Central memory CD8-positive, alpha-beta T cell (primary cell): ENCODE measurements at regions not wholly inside any gene's neighbourhood (a gene's known extent, or its start where the extent isn't known, plus 50 kb on each side); places are given as distances from the start of the nearest gene placed in this dataset.

Experiments
- ATAC-seq: fragments of 150-1000 bp; cut with Tn5 transposase; replicated peaks from 2 replicates; pipeline ENCODE4 v1.10.0; 2022; ENCODE audit warnings: mild to moderate bottlenecking, moderate FRiP score, moderate number of reproducible peaks; ENCODE audit not compliant: poor library complexity, severe bottlenecking; ENCODE audit errors: extremely low read depth
- DNase-seq, 2 donors: peaks; one replicate each; pipeline ENCODE4 v3.0.0; 2021; ENCODE audit warnings: low spot score in 2 of 2
- H3K27ac Mint-ChIP-seq: one replicate; pipeline ENCODE4 v1.8.0; 2022; ENCODE audit warnings: low read depth, mild to moderate bottlenecking, moderate library complexity, mixed read lengths
- H3K27me3 Mint-ChIP-seq: one replicate; pipeline ENCODE4 v1.8.0; 2022; ENCODE audit warnings: mixed read lengths
- H3K36me3 Mint-ChIP-seq: one replicate; pipeline ENCODE4 v1.8.0; 2022; ENCODE audit warnings: mild to moderate bottlenecking, moderate library complexity, mixed read lengths; ENCODE audit not compliant: insufficient read depth
- H3K4me1 Mint-ChIP-seq: one replicate; pipeline ENCODE4 v1.8.0; 2022; ENCODE audit warnings: mixed read lengths
- H3K4me3 Mint-ChIP-seq: one replicate; pipeline ENCODE4 v1.8.0; 2022; ENCODE audit warnings: mild to moderate bottlenecking, moderate library complexity, mixed read lengths
- H3K9me3 Mint-ChIP-seq: one replicate; pipeline ENCODE4 v1.8.0; 2022; ENCODE audit warnings: mixed read lengths

DNA sequence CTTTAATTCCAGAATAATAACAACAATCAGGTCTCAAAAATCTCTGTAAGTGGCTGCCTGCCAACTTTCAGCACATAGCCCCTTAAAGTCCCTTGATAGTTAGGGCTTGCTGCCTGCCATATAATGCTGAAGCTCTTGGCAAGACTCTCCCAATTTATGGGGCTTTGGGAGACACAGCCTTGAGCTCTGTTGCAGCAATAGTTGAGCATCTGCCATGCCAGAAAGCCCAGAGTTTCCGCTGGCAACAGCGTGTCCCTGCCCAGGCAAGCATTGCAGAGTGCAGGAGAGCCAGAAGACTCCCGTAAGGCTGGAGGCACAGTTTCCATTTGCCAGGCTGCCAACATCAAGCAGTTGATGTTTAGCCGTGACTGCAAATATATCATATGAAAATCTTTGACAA, 678.5 kb upstream of the NUDT12 start:
- no peak overlapping the region for H3K4me3 Mint-ChIP-seq
- ATAC-seq, result no peak
- no peaks in the 10 kb centered on the region for H3K9me3 Mint-ChIP-seq
- H3K4me1 Mint-ChIP-seq, result no peaks in the 10 kb centered on the region
- H3K27ac Mint-ChIP-seq, result no peak overlapping the region
- no peaks in the 10 kb centered on the region for H3K27me3 Mint-ChIP-seq
- no peaks in the 10 kb centered on the region for H3K36me3 Mint-ChIP-seq
- DNase-seq, result no peak

DNA sequence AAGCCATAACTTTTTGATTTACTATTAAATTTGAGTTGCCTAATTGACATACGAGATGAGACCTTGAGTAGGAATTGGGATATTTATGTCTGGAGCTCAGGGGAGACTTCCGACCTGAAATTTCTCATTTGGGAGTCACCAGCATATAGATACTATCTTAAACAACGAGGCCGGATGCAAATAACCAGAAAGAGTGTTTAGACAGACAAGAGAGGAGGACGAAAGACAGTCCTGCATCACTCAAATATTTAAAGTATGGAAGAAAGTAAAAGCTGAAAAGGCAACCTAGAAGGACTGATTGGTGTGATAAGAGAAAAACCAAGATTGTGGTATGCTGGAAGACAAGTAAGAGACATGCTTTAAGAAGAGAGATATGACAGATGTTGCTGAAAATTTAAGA, 675.0 kb upstream of the NUDT12 start:
- no peak overlapping the region for H3K27ac Mint-ChIP-seq

DNA sequence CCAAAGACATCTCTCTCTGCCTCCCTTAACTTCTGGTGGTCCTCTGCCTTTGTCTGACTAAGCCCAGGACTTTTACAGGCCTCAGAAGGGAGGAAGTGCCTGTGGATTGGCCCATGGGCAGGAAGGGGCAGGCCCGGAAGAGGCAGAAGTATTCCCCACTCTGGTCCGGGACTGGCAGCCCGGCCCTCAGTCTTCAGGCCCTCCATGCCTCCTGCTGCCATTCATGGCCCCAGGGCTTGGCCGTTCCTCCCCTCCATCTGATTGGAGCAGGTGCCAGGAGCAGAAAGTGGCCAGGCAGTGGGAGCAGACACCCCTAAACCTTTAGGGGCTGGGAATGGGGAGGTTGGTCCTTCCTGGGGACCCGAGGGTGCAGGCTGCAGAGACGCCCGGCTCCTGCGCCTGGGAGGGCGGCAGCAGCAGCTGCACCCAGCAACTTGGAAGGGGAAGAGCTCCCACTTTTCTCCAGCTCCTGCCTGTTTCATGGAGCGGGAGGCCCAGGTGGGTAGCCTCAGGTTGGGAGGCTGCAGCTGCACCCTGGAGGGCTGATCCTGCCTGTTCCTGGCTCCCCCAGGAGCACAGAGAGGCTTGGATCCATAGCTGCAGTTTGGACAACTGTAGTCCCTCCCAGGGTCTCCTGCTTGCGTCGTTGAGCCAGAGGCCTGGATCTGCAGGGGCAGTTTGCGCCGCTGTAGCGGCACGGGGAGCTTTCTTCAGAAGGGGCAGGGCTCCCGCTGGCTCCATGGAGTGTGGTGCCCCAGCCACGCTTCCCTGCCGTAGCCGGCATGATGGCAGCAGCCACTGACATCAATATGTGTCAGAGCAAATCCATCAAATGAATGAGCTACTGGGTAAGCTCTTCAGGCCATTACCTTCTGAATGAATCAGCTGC, 661.5 kb upstream of the NUDT12 start:
- Mint-ChIP-seq H3K4me1 (no peaks in the 10 kb centered on the region), H3K4me3 (no peak overlapping the region), H3K27ac (no peak overlapping the region), H3K27me3 (no peaks in the 10 kb centered on the region), H3K9me3 (no peaks in the 10 kb centered on the region), H3K36me3 (no peaks in the 10 kb centered on the region)
- DNase-seq, result no peak
- ATAC-seq, result no peak

More for the DNA sequence above, 675.0 kb upstream of the NUDT12 start:
- no peak overlapping the region for H3K4me3 Mint-ChIP-seq
- no peaks in the 10 kb centered on the region for H3K4me1 Mint-ChIP-seq
- DNase-seq (no peak), ATAC-seq (no peak)
- H3K27me3 Mint-ChIP-seq, result no peaks in the 10 kb centered on the region
- no peaks in the 10 kb centered on the region for H3K36me3 Mint-ChIP-seq
- peaks cover 9% of the 10 kb centered on the region for H3K9me3 Mint-ChIP-seq

DNA sequence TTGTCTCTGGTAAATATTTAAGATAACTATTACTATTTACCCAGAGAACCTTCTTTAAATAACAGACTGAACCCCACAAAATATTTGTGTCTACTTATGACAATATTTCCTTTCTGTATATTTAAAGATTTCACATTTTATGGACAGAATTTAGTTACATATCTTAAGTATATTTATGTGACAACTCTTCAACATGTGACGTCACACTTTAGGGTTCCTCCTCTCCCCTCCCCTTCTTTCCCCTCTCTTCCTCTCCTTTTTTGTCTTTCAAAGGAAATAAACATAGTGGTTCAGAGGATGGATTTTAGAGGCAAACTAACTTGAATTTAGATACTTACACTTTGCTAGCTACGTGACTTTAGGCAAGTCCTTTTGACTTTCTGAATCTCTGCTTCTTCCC, 655.6 kb upstream of the NUDT12 start:
- H3K9me3 Mint-ChIP-seq, result peaks cover 6% of the 10 kb centered on the region
- ATAC-seq, result no peak
- H3K36me3 Mint-ChIP-seq, result no peaks in the 10 kb centered on the region
- H3K4me1 Mint-ChIP-seq, result no peaks in the 10 kb centered on the region
- H3K4me3 Mint-ChIP-seq, result no peak overlapping the region
- no peak for DNase-seq
- H3K27me3 Mint-ChIP-seq, result no peaks in the 10 kb centered on the region
- H3K27ac Mint-ChIP-seq, result no peak overlapping the region

DNA sequence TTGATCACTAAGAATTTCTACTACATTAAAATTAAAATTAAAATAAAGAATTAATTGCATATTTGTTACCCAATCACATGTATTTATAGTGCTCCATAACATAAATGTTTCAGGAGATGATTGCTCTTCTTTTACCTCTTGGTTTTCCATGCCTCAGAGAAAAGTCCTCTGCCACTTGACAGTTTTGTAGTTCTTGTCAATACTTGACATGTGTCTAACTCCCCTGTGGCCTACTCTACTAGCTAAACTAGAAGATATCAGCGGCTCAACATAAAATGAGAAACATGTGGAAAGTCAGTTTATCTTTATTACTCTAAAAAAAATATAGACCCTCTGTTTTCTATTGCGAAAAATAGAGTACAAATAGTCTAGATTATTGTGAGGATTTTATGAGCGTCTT, 650.6 kb upstream of the NUDT12 start:
- ATAC-seq, result no peak
- H3K9me3 Mint-ChIP-seq, result peaks cover 26% of the 10 kb centered on the region
- no peaks in the 10 kb centered on the region for H3K27me3 Mint-ChIP-seq
- no peak for DNase-seq
- no peaks in the 10 kb centered on the region for H3K4me1 Mint-ChIP-seq
- H3K36me3 Mint-ChIP-seq, result no peaks in the 10 kb centered on the region
- H3K4me3 Mint-ChIP-seq, result no peak overlapping the region
- H3K27ac Mint-ChIP-seq, result no peak overlapping the region

DNA sequence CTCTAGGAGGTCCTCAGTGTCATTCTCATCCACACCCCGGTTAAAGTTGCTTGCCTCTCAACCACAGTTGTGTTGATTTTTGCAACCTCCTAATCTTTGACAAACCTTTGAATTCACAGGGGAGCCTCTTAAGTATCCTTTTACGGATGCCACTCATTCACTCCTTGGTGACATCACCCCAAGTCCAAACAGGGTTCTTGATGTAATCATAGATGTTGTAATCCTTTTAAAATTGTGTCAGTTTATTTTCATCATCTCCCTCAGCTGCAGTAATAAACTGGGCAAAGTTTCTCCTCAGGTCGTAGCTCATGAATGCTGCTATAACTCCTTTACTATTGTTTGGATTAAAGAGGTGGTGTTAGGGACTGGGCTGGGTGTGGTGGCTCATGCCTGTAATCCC, 637.2 kb upstream of the NUDT12 start:
- H3K4me3 Mint-ChIP-seq, result no peak overlapping the region
- ATAC-seq (no peak), DNase-seq (no peak)
- H3K27me3 Mint-ChIP-seq, result no peaks in the 10 kb centered on the region
- H3K36me3 Mint-ChIP-seq, result no peaks in the 10 kb centered on the region
- H3K4me1 Mint-ChIP-seq, result no peaks in the 10 kb centered on the region
- peaks cover 11% of the 10 kb centered on the region for H3K9me3 Mint-ChIP-seq
- H3K27ac Mint-ChIP-seq, result no peak overlapping the region

DNA sequence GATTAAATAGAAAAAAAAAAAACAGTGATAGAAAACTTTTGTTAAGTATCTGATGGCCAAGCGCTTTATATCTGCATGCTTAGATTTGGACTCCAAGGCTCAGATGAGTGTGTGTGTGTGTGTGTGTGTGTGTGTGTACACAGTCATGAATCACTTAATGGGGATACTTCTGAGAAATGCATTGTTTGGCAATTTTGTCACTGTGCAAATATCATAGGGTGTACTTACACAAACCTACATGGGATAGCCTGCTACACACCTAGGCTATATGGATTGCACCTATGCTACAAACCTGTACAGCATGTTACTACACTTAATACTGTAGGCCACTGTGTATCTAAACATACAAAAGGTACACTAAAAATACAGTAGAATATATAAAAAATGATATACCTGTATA, 635.6 kb upstream of the NUDT12 start:
- ATAC-seq (no peak), DNase-seq (no peak)
- Mint-ChIP-seq H3K27me3 (no peaks in the 10 kb centered on the region), H3K36me3 (no peaks in the 10 kb centered on the region), H3K4me1 (no peaks in the 10 kb centered on the region), H3K27ac (no peak overlapping the region), H3K4me3 (no peak overlapping the region), H3K9me3 (peaks cover 11% of the 10 kb centered on the region)

DNA sequence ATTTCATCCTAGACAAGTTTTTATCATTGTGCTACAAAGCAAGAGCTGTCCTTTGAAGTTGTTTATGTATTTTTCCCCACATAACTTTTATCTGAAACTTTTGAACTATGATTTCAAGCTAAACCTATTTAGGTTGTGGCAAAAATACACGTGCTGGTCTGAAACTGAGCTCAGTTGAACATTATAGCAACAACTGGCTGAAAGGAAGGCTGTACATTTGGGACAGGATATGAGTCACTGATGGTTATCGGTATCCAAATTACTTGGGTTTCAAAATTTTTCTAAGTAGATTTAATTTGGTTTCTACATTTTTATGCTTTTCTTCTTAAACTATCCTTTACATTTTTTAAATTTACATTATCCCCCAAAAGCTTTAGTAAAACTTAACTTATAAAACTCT, 627.3 kb upstream of the NUDT12 start:
- ATAC-seq (no peak), DNase-seq (no peak)
- Mint-ChIP-seq H3K27me3 (no peaks in the 10 kb centered on the region), H3K9me3 (no peaks in the 10 kb centered on the region), H3K27ac (no peak overlapping the region), H3K4me1 (no peaks in the 10 kb centered on the region), H3K36me3 (no peaks in the 10 kb centered on the region), H3K4me3 (no peak overlapping the region)

DNA sequence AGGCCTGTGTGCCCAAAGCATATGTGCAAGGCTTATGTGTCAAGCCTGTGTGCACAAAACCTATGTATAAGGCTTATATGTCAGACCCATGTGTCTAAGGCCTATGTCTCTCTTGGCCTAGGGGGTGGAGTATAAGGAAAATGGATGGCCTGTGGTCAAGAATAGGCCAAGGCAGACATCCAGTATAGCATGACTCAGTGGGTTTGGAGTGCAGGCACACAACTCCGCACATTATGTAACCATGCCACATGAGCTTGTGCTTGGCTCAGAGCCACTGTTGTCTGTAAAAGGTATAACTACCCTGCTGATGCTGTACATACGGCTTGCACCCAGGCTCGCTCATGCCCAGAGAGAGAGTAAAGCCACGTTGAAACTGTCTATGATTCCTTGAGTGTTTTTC, 626.4 kb upstream of the NUDT12 start:
- no peak for DNase-seq
- ATAC-seq, result no peak
- Mint-ChIP-seq H3K4me1 (no peaks in the 10 kb centered on the region), H3K4me3 (no peak overlapping the region), H3K36me3 (no peaks in the 10 kb centered on the region), H3K27me3 (no peaks in the 10 kb centered on the region), H3K9me3 (no peaks in the 10 kb centered on the region), H3K27ac (no peak overlapping the region)

DNA sequence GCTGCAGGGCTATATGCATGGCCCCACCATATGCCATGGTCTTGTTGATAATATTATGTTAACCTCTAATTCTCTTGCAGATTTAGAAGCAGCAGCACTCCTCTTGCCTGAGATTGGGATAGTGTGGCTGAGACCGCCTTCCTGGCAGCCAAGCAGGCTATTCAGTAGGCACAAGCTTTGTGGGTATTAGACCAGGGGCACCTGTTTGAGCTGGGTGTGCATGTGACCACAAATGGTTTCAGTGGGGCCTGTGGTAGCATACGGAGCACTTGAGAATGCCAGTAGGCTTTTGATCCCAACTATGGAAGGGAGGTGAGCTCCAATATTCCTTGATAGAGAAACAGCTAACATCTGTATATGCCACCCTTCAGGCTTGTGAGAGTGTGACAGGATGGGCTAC, 625.1 kb upstream of the NUDT12 start:
- no peaks in the 10 kb centered on the region for H3K36me3 Mint-ChIP-seq
- no peaks in the 10 kb centered on the region for H3K4me1 Mint-ChIP-seq
- no peaks in the 10 kb centered on the region for H3K9me3 Mint-ChIP-seq
- DNase-seq (no peak), ATAC-seq (no peak)
- H3K4me3 Mint-ChIP-seq, result no peak overlapping the region
- H3K27ac Mint-ChIP-seq, result no peak overlapping the region
- H3K27me3 Mint-ChIP-seq, result no peaks in the 10 kb centered on the region

DNA sequence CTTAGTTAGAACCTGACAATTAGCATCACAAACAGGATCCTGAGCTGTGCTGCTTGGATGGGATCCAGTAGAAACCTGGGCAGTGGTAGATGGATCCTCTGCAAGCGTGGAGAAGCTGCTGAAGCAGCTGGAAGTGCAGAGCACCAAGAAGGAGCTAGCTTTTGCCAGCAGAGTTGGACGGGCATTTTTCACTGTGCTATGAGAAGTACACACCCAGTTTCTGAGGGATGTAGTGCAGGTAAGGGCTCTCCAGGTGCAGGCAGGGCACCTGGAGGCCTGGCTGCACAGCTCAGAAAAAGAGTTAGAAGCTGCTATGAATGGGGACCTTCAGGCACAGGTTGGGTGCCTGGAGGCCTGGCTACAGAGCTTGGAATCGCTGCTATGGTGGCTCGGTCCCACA, 623.9 kb upstream of the NUDT12 start:
- ATAC-seq, result no peak
- Mint-ChIP-seq H3K9me3 (peaks cover 1% of the 10 kb centered on the region), H3K4me1 (no peaks in the 10 kb centered on the region)

DNA sequence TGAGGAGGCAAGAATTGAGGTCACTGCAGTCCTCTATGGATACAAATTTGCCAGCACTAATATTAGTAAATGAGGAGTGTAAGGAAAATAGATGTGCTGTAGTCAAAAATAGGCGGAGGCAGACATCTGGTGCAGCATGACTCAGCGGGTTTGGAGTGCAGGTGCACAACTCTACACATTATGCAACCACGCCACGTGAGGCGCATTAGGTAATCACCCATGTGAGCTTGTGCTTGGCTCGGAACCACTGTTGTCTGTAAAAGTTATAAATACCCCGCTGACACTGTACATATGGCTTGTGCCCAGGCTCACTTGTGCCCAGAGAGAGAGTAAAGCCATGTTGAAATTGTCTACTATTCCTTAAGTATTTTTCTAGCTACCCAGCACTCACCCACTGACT, 623.5 kb upstream of the NUDT12 start:
- Mint-ChIP-seq H3K36me3 (no peaks in the 10 kb centered on the region), H3K27me3 (no peaks in the 10 kb centered on the region), H3K9me3 (peaks cover 4% of the 10 kb centered on the region), H3K4me1 (no peaks in the 10 kb centered on the region), H3K4me3 (no peak overlapping the region), H3K27ac (no peak overlapping the region)
- ATAC-seq, result no peak
- no peak for DNase-seq

More for the DNA sequence above, 623.9 kb upstream of the NUDT12 start:
- H3K27ac Mint-ChIP-seq, result no peak overlapping the region
- H3K36me3 Mint-ChIP-seq, result no peaks in the 10 kb centered on the region
- DNase-seq, result no peak
- H3K4me3 Mint-ChIP-seq, result no peak overlapping the region
- H3K27me3 Mint-ChIP-seq, result no peaks in the 10 kb centered on the region

DNA sequence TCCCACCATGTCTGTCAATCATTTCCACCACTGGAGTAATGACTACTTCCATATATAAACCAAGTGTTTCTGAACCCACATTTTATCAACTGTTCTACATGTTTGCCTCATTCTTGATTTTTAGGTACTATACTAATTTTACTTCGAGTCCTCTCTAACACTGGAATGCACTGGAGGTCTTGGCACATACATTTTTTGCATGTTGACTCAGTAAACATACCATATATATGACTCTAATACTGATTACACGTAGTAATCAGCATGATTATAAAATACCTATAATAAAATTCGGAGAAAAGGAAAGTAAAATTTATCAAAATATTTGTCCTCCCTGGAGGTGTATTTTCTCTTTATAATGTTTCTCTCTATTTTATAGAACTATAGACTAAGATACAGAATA, 621.7 kb upstream of the NUDT12 start:
- Mint-ChIP-seq H3K4me3 (no peak overlapping the region), H3K27ac (no peak overlapping the region), H3K36me3 (no peaks in the 10 kb centered on the region), H3K4me1 (no peaks in the 10 kb centered on the region), H3K9me3 (peaks cover 9% of the 10 kb centered on the region), H3K27me3 (no peaks in the 10 kb centered on the region)
- DNase-seq, result no peak
- ATAC-seq, result no peak
